DOHH2 (cell line): ENCODE measurements at regions not wholly inside any gene's neighbourhood (a gene's known extent, or its start where the extent isn't known, plus 50 kb on each side); places are given as distances from the start of the nearest gene placed in this dataset.

Experiments used
- H3F3A ChIP-seq: fragments of 200-600 bp; sonication (generic), shearing (Covaris generic); 2 replicates; pipeline ENCODE4 v1.6.0; 2016; ENCODE audit warnings: antibody characterized with exemption, mild to moderate bottlenecking; ENCODE audit not compliant: control insufficient read depth, insufficient read depth
- H3K27ac ChIP-seq: fragments of 200-600 bp; sonication (generic); 2 replicates; pipeline ENCODE4 v1.5.1; 2014; ENCODE audit warnings: low read depth, mild to moderate bottlenecking, low read length, moderate library complexity
- H3K27me3 ChIP-seq: fragments of 200-600 bp; sonication (generic); 2 replicates; pipeline ENCODE4 v1.6.1; 2014; ENCODE audit warnings: mild to moderate bottlenecking, low read length, mixed read lengths; ENCODE audit not compliant: control insufficient read depth
- H3K36me3 ChIP-seq: fragments of 200-600 bp; sonication (generic); 2 replicates; pipeline ENCODE4 v1.6.1; 2014; ENCODE audit warnings: mild to moderate bottlenecking, low read length, moderate library complexity, mixed read lengths; ENCODE audit not compliant: control insufficient read depth
- H3K4me1 ChIP-seq: fragments of 200-600 bp; sonication (generic); 2 replicates; pipeline ENCODE4 v1.6.1; 2014; ENCODE audit warnings: mild to moderate bottlenecking, low read length, mixed read lengths; ENCODE audit not compliant: control insufficient read depth
- H3K4me2 ChIP-seq: fragments of 200-600 bp; sonication (generic); 2 replicates; pipeline ENCODE4 v1.6.0; 2014; ENCODE audit warnings: mild to moderate bottlenecking, low read length, moderate library complexity
- H3K4me3 ChIP-seq: fragments of 200-600 bp; sonication (generic); 2 replicates; pipeline ENCODE4 v1.5.1; 2014; ENCODE audit warnings: mild to moderate bottlenecking, low read length, mixed read lengths
- H3K79me2 ChIP-seq: fragments of 200-600 bp; sonication (generic); 2 replicates; pipeline ENCODE4 v1.6.1; 2014; ENCODE audit warnings: mild to moderate bottlenecking, low read length, mixed read lengths; ENCODE audit not compliant: control insufficient read depth
- H3K9me2 ChIP-seq: fragments of 200-600 bp; sonication (generic); replicated peaks from 2 replicates; pipeline ENCODE4 v1.6.1; 2014; ENCODE audit warnings: mild to moderate bottlenecking, low read length, mixed read lengths; ENCODE audit not compliant: control insufficient read depth
- H3K9me3 ChIP-seq: fragments of 200-600 bp; sonication (generic); 2 replicates; pipeline ENCODE4 v1.6.1; 2014; ENCODE audit warnings: antibody characterized with exemption, low read length, mixed read lengths; ENCODE audit not compliant: control insufficient read depth, insufficient read depth
- H4K20me1 ChIP-seq: fragments of 200-600 bp; sonication (generic); 2 replicates; pipeline ENCODE4 v1.6.0; 2014; ENCODE audit warnings: low read depth, mild to moderate bottlenecking, antibody characterized with exemption, low read length, moderate library complexity; ENCODE audit not compliant: control insufficient read depth, insufficient read depth
- EZH2phosphoT487 ChIP-seq: fragments of 200-600 bp; sonication (generic); IDR thresholded peaks from 2 replicates; pipeline ENCODE4 v1.6.1; 2017; ENCODE audit warnings: borderline replicate concordance, mild to moderate bottlenecking, antibody characterized with exemption, low read length, moderate library complexity, mixed read lengths
- TF ChIP-seq, protein P1 (sequence below): fragments of 200-600 bp; sonication (generic); IDR thresholded peaks from one replicate; pipeline ENCODE4 v1.5.1; 2014; ENCODE audit warnings: antibody characterized with exemption, mild to moderate bottlenecking, low read depth, low read length; ENCODE audit not compliant: poor library complexity, severe bottlenecking

DNA sequence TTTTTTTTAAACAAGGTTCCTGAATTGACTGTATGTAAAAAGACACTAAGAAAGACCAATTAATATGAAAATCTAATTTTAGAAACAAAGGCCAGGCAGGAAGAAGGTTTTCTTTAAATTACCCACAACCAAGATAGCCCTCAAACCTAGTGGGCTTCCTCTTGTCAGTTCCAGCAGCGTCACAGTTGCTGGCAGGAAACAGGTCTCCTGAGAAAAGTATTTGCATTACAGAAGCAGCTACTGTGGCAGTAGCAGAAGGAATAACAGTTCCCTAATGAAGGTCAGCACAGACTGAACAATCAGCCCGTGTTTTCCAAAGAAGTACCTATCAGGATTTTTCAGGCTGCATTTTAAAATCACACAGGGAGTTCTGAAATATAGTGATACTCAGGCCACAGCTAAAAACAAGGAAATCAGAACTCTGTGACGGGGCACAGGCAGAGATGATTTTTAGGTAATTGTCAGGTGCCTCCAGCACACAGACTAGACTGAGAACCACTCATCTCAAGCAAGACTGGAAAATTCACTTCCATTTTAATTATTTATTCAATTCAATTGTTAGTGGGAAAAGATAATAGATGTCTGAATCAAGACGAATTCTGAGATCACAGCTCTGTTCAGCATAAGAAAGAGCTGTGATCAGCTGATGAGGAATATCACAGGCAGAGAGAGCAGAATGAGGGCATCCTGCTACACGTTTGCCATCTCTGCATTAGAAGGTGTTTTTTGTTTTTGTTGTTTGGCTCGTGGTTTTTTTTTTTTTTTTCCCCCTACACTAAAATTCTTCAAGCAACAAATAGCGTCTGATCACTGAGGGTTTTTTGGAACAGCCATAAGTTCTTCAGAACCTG lies 230.5 kb upstream of the KHDRBS2 start:
- H3K27me3 ChIP-seq: no peaks in the 10 kb centered on the region
- peaks cover 21% of the 10 kb centered on the region for H3K4me1 ChIP-seq
- no peaks in the 10 kb centered on the region for H3K79me2 ChIP-seq
- H3K4me3 ChIP-seq: peak overlapping the region; percentile 44
- H3K9me3 ChIP-seq: no peaks in the 10 kb centered on the region; the same call in 1 of the 2 replicates
- H3K4me2 ChIP-seq: peak overlapping the region; percentile 69
- H3F3A ChIP-seq: peaks cover 2% of the 10 kb centered on the region; the same call in 1 of the 2 replicates
- H3K36me3 ChIP-seq: no peaks in the 10 kb centered on the region
- no peak overlapping the region for H3K27ac ChIP-seq
- no peaks in the 10 kb centered on the region for H4K20me1 ChIP-seq
- no peaks in the 10 kb centered on the region for H3K9me2 ChIP-seq
- TF ChIP-seq, protein P1, sequence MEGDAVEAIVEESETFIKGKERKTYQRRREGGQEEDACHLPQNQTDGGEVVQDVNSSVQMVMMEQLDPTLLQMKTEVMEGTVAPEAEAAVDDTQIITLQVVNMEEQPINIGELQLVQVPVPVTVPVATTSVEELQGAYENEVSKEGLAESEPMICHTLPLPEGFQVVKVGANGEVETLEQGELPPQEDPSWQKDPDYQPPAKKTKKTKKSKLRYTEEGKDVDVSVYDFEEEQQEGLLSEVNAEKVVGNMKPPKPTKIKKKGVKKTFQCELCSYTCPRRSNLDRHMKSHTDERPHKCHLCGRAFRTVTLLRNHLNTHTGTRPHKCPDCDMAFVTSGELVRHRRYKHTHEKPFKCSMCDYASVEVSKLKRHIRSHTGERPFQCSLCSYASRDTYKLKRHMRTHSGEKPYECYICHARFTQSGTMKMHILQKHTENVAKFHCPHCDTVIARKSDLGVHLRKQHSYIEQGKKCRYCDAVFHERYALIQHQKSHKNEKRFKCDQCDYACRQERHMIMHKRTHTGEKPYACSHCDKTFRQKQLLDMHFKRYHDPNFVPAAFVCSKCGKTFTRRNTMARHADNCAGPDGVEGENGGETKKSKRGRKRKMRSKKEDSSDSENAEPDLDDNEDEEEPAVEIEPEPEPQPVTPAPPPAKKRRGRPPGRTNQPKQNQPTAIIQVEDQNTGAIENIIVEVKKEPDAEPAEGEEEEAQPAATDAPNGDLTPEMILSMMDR: no peak
- no peak for TF ChIP-seq EZH2phosphoT487

DNA sequence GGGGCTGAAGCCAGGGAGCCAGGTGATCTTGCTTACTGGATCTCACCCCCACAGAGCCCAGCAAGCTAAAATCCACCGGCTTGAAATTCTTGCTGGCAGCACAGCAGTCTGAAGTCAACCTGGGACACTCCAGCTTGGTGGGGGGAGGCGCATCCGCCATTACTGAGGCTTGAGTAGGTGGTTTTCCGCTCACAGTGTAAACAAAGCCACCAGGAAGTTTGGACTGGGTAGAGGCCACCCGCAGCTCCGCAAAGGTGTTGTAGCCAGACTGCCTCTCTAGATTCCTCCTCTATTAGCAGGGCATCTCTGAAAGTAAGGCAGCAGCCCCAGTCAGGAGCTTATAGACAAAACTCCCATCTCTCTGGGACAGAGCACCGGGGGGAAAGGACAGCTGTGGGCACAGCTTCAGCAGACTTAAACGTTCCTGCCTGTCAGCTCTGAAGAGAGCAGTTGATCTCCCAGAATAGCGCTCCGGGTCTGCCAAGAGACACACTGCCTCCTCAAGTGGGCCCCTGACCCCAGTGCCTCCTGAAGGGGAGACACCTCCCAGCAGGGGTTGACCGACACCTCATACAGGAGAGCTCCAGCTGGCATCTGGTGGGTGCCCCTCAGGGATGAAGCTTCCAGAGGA lies 206.3 kb upstream of the KHDRBS2 start:
- Histone ChIP-seq H3K9me2 (no peaks in the 10 kb centered on the region), H3K4me1 (no peaks in the 10 kb centered on the region), H3K27me3 (no peaks in the 10 kb centered on the region), H3K79me2 (no peaks in the 10 kb centered on the region), H3K36me3 (no peaks in the 10 kb centered on the region), H3F3A (no peaks in the 10 kb centered on the region), H3K4me2 (no peak overlapping the region), H3K9me3 (no peaks in the 10 kb centered on the region; the same call in 1 of the 2 replicates), H3K27ac (no peak overlapping the region), H3K4me3 (no peak overlapping the region), H4K20me1 (no peaks in the 10 kb centered on the region)
- TF ChIP-seq EZH2phosphoT487: no peak
- TF ChIP-seq, protein P1: no peak

DNA sequence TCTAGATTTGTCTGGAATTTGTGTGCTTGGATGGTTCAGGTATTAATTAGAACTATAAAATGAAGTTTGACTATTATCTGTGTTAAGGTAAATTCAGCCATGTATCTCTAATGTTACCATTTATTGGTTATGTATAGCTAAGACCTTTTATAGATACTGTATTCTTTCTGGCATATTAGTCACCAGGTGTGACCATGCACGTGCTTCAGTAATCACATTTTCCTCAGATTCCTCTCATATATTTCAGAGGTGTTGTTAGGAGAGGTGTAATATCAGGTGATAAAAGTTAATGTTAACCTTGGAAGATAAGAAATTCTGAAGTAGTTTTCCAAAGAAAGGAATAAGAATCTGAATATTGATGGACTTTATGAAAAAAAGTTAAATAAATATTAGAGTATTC lies 194.5 kb upstream of the KHDRBS2 start:
- no peak overlapping the region for H3K4me3 ChIP-seq
- no peaks in the 10 kb centered on the region for H4K20me1 ChIP-seq
- no peaks in the 10 kb centered on the region for H3K27me3 ChIP-seq
- no peak for TF ChIP-seq EZH2phosphoT487
- TF ChIP-seq, protein P1: no peak
- no peaks in the 10 kb centered on the region for H3K36me3 ChIP-seq
- no peaks in the 10 kb centered on the region for H3K9me2 ChIP-seq
- no peak overlapping the region for H3K4me2 ChIP-seq
- no peaks in the 10 kb centered on the region for H3K79me2 ChIP-seq
- no peak overlapping the region for H3K27ac ChIP-seq
- no peaks in the 10 kb centered on the region for H3K4me1 ChIP-seq
- H3F3A ChIP-seq: no peaks in the 10 kb centered on the region
- H3K9me3 ChIP-seq: no peaks in the 10 kb centered on the region
